Endothelial cell of umbilical vein (primary cell): ENCODE measurements at regions not wholly inside any gene's neighbourhood (a gene's known extent, or its start where the extent isn't known, plus 50 kb on each side); places are given as distances from the start of the nearest gene placed in this dataset.

Experiments
- EZH2 ChIP-seq: IDR thresholded peaks from 2 replicates; pipeline ENCODE4 v1.6.1; 2012; ENCODE audit warnings: borderline replicate concordance, low read depth, mild to moderate bottlenecking, moderate library complexity, low read length, inconsistent platforms; ENCODE audit not compliant: severe bottlenecking
- FOS ChIP-seq: IDR thresholded peaks from 2 replicates; pipeline ENCODE4 v1.6.1; 2011; ENCODE audit warnings: mild to moderate bottlenecking, low read length, moderate library complexity, borderline replicate concordance; ENCODE audit not compliant: insufficient read depth
- GATA2 ChIP-seq: IDR thresholded peaks from 2 replicates; pipeline ENCODE4 v1.7.0; 2011; ENCODE audit warnings: low read depth, mild to moderate bottlenecking, moderate library complexity, mixed read lengths, low read length; ENCODE audit not compliant: insufficient read length, insufficient read depth
- JUN ChIP-seq: IDR thresholded peaks from 2 replicates; pipeline ENCODE4 v1.6.1; 2011; ENCODE audit warnings: borderline replicate concordance, low read depth; ENCODE audit not compliant: insufficient read length, insufficient read depth
- MYC ChIP-seq: IDR thresholded peaks from one replicate; pipeline ENCODE4 v1.6.1; 2011; ENCODE audit warnings: mild to moderate bottlenecking, low read depth, low read length
- POLR2A ChIP-seq: IDR thresholded peaks from 2 replicates; pipeline ENCODE4 v1.6.1; 2012; ENCODE audit warnings: low read depth, mild to moderate bottlenecking, control low read depth, low read length
- POLR2AphosphoS5 ChIP-seq: IDR thresholded peaks from 2 replicates; pipeline ENCODE4 v1.6.1; 2012; ENCODE audit warnings: low read depth, mild to moderate bottlenecking, control low read depth, low read length, moderate library complexity; ENCODE audit not compliant: insufficient read depth
- TF ChIP-seq, protein P1 (sequence below), 2 donors: IDR thresholded peaks; 1 replicate in 1 of 2; 2 replicates in 1 of 2; pipeline ENCODE4 v1.5.1; 2011; ENCODE audit warnings: low read length in 2 of 2, mild to moderate bottlenecking in 2 of 2, moderate library complexity in 2 of 2, control low read depth in 1 of 2, inconsistent platforms in 1 of 2, low read depth in 1 of 2; ENCODE audit not compliant: insufficient read depth in 1 of 2; ENCODE audit errors: extremely low read depth in 1 of 2
- TF ChIP-seq, protein P2 (sequence below): IDR thresholded peaks from 2 replicates; pipeline ENCODE4 v1.6.1; 2011; ENCODE audit not compliant: insufficient read depth, insufficient read length

DNA sequence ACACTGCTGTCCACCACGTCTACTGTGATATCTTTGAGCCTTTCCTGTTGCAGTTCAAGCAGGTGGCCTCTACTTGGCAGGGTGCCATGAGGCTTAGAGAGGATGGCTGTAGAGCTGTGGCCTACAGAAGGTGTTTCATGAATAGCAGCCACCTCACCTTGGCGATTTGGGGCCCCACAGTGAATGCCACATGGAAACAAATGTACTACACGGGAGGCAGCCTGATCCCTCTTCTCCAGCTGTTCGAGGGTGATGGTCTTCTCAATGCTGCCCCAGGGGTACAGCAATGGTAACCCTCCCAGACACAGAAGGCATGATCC, 70.7 kb downstream of the FAM43A start:
- TF ChIP-seq MYC (no peak), POLR2A (no peak), FOS (no peak), EZH2 (no peak), POLR2AphosphoS5 (no peak), GATA2 (no peak), JUN (no peak)
- TF ChIP-seq, protein P1, sequence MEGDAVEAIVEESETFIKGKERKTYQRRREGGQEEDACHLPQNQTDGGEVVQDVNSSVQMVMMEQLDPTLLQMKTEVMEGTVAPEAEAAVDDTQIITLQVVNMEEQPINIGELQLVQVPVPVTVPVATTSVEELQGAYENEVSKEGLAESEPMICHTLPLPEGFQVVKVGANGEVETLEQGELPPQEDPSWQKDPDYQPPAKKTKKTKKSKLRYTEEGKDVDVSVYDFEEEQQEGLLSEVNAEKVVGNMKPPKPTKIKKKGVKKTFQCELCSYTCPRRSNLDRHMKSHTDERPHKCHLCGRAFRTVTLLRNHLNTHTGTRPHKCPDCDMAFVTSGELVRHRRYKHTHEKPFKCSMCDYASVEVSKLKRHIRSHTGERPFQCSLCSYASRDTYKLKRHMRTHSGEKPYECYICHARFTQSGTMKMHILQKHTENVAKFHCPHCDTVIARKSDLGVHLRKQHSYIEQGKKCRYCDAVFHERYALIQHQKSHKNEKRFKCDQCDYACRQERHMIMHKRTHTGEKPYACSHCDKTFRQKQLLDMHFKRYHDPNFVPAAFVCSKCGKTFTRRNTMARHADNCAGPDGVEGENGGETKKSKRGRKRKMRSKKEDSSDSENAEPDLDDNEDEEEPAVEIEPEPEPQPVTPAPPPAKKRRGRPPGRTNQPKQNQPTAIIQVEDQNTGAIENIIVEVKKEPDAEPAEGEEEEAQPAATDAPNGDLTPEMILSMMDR (IDR thresholded peaks at IDR 0.05; ENCODE audit: extremely low read depth in 1 of 2, insufficient read depth in 1 of 2, low read depth in 1 of 2, low read length in 2 of 2): no peak
- TF ChIP-seq, protein P2, sequence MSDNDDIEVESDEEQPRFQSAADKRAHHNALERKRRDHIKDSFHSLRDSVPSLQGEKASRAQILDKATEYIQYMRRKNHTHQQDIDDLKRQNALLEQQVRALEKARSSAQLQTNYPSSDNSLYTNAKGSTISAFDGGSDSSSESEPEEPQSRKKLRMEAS: no peak
